Fibroblast of skin of right biceps (primary cell): ENCODE measurements at regions not wholly inside any gene's neighbourhood (a gene's known extent, or its start where the extent isn't known, plus 50 kb on each side); places are given as distances from the start of the nearest gene placed in this dataset.
"Not testable (repeated sequence)": the region's sequence is repeated elsewhere in the genome, so short reads cannot be mapped to it uniquely, and the experiment has no call there.

ENCODE experiments used
- DNase-seq: peaks from one replicate; pipeline ENCODE4 v3.0.0-alpha.2; 2013

DNA sequence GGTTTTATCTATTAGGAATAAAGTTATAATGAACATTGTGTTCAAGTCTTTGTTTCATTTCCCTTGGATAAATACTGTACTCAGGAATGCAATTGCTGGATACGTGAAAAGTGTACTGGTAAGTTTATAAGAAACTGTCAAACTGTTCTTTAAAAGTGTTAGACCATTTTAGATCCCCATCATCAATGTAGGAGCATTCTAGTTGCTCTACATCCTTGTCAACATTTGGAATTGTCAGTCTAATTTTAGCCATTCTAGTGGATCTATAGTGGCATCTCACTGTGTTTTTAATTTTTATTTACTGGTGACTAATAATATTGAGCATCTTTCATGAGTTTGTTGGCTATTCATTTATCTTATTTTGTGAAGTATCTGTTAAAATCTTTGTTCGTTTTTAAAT lies 354.0 kb upstream of the NRP1 start:
- no peak for DNase-seq

DNA sequence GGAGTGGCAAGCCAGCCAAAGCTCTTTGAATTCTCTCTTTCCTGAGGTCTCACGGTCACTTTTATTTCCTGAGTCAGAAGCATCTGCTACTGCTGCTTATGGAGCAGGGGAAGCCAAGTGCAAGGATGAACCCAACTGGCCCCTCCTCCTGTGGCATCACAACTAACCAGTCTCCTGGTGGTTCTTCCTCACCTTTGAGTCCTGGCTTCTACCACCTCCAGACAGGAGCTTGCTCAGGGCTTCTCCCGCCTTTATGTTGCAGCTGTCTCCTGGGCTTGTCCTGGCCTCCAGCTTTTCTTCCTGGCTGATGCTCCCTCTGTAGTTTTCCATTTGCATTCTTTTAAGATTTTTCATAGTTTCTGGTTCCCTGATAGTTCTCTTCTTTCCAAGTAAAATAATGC lies 349.7 kb upstream of the NRP1 start:
- peak; percentile 42 for DNase-seq

DNA sequence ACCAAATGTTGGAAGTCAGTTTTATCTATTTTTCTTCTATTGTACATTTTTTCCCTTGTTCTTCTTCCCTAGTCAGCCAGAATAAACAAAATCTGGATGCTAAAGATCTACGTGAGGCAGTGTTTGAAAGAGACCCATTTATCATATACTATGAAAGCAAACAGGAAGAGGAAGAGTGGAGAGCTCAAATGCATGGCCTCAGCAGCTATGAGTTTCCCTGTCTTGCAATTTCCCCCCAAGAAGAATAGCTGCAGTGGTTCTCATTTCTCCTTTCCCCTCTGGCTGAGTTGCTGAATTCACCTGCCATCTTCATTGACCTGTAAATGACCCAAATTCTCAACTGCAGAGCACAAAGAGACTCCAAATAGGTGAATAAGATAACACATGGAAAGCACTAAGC lies 347.1 kb upstream of the NRP1 start:
- DNase-seq, result no peak

DNA sequence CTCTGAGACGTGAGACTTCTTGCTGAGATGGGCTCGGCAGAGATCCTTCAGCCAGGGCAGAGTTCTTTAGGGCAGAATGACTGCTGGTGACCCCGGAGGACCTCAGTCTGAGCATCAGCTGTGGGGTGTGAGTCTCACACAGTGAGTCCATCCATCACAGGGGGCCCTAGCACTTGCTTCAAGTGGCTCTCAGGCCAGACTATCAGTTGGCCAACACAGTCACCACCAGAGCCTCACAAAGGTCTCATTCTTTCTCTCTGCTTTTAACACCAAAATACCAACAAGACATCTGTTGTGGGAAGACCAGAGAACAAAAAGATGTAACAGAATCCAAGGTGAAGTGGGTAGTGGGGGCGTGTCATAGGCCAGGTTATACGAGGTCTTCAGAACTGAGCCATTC lies 345.6 kb upstream of the NRP1 start:
- DNase-seq, result no peak

DNA sequence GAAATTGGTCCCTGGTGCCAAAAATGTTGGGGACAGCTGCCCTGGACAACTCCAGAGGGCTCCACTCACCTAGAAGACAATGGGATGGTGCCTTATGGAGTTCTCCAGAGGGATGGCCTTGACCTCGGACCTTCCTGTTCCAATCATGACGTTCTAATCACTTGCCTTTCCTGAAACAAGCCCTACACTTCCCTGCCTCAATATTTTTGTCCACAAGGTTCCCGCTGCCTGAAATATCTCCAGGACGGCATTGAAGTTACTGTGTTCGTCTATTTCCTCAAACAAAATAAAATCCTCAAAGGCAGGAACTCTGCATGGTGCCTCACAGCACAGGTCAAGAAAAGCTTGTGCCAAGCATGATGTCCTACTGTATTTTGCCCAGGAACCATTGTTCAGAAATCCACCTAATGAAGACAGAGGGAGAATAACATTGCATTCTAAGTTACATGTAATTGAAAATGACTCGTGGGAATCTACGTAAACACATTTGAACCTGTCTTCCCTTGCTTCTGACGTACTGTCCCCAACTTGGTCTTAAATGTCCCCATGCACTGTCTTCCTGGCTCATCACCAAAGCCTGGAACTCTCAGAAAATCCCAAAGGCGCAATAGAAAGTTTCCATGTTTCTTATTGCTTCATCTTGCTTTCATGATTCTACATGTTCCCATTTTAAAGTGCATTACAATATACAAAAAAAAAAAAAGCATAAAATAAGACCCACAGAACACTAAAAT lies 342.3 kb upstream of the NRP1 start:
- DNase-seq, result no peak

DNA sequence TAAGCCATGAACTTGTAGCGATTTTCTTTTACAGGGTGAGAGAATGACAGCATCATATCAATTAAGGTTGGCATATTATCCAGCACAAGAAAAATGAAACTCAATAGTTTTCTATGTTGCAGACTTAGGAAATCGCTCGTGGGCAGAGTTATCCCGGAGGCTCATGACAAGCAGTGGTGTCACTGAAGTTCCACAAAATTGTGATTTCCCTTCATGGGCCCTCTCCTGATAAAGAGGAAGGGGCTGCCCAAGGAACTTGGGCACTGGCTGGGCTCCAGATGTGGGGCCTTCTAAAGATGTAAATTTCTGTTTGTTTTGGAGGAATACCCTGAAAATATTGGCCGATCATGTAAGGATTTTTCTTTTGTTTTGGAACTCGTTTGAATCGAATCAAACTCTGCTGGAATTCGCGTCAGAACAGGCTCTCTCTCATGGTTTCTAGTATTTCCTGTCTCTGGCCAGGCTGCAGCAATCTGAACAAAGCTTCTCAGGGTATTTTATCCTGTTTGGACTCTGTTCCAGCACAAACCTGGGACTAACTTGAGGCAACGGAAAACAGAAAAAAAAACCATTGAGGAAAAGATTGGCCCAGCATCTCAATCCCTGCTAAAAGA lies 340.6 kb upstream of the NRP1 start:
- no peak for DNase-seq

DNA sequence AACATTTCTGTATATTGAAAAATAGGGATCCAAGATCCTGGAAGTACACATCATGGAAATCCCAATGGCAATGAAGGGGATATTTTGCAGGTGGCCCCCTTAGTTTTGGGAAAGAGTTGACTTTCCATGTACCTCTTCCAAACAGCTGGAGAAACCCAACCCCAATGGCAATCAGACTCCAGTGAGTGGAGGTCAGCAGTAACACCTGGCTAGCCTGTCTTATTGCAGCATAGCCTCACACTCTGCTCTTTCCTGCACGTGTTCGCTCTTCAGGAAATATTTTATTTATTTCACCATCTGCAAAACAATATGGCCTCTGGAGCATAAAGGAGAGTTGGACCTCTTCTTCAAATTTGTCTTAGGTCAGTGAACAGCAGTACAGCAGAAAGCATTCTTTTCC lies 340.0 kb upstream of the NRP1 start:
- DNase-seq, result no peak

DNA sequence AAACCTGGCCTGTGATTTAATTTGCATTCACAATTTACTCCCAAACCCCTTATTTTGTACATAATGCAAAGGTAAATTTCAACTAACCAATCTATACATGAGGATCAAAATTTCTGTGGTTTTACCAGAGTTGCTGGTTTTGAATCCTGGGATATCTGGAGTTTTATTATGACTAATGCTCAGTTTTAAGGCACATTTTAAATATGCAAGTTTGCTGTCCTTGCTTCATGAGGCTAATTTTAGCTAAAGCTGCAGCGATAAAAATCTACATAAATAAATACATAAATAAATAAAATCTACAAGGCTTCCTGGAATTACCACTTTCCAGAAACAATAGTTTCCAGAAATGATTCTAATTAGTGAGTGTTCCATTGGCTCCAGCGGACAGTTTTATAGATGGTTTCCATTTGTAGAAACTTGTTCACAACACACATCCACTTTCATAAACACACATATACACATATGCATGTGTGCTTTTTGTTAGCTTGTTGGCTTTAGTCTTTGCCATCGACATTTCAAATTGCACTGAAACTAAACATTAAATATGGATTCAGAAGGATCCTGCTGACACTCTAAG lies 339.5 kb upstream of the NRP1 start:
- no peak for DNase-seq

DNA sequence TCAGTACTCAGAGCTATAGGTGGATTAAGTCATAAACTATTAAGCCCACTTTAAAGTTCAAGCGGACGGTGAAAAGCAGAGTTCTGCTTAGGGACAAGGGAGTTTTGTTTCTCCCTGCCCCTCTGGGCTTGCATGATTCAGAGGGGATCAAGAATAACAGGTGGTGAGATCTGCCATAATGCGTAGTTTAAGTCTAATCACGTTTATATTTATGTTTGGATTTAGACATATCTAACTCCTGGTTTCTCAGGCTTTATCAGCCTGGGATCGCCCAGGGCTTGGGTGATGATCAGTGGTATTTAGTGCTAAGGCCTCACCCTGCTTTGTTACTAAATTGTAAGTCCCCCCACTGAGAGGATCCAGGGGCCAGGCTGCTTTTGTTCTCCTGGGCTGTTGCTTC lies 335.4 kb upstream of the NRP1 start:
- no peak for DNase-seq

DNA sequence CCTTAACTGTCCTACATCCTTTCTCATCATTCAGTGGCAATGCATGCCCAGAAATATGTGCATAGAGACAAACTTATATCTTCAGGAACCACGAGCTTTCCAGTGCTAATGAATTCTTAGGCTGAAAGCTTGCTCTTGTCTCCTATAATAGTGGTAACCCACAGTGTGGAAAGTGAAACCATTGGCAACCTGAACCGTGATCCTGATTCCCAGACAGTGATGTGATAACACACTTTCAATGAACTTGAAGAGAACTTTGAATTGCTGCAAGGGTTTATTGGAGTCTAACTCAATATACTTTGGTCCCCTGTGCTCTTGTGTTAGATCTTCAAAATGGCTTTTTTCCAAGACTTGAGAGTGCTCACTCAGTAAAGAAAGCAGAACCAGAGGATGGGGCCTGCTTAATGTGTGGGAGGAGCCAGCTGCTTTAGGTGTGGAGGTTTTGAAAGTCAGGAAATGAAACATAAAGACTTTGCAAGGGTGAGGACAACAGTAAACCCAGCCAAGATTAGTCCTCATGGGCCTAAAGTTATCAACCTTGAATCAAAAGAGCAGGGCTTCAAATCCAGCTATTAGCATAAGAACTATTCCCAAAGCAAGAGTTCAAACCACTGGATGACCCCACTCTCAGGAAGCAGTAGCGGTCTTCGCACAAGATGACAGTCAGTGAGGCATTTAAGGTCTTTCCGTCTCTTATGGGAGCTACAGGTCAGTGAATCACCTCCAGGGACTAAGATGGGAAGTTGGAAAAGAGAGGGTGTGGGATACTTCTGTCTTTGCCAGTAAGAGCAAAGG lies 332.4 kb upstream of the NRP1 start:
- no peak for DNase-seq

DNA sequence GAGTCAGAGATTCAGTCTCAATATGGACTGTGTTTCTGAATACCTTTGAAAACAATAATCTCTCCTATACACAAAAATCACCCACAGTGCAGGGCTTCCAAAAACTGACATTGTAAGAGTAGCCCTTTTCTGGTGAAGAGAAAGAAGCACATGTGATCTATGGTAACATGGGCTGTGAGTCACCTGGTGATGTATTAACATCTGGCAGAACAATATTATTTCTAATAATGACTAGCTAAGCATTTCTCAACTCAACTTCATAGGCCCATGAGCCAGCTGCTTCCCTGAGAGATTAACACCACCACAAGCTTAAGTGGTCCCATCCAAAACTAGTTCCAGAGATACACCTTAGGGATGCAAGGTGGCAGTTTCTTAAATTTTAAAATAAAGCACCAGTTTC lies 331.0 kb upstream of the NRP1 start:
- no peak for DNase-seq

DNA sequence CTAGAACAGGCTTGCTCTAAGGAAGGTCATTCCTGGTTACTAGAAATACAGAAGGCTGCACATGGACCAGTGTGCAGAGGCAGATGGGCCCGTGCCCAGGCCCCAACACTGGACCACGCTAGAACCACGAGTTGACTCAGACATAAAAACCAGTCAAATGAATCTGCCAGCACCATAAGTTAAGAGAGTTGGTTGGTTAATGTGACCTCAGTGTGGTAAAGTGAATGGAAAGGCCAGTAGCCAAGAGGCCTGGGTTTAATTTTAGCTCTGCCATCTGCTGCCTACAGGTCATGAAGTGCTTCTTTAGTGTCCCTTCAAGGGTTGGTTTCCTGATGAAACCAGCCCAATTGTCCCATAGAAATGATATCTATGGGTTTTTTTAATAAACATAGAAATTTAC lies 329.6 kb upstream of the NRP1 start:
- DNase-seq, result no peak

DNA sequence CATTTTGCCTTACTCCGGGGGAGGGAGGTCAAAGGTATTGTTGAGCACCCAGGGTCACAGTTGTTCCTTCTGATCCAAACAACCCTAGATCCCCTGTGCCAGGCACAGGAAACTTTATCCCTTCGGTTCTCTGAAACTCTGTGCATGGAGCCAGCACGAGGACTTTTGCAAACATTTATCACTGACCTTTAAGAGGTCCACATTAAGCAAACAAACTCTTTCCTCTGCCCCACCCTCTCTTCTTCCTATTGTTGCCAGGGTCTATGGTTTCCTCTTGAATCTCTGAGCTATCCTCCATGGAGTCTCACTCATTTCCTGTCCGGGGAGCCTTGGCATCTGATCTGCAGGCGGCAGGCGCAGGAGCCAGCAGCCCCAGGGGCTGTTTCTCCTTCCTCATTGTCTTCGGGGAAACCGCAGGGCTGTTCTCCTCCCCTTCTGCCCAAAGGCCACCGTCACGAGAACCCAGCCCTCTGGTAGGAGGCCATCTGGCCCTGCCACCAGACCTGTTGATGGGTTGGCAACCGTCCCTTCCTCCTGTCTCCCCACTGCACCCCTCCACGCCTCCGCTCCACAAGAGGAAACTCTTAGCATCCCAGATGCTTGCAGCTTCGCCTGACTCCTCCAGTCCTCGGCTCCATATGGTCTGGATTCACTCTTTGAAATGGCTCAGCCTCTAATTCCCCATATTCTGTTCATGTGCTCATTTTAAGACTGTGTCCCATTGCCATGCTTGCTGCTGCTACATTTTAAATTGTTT lies 327.3 kb upstream of the NRP1 start:
- DNase-seq, result peak; percentile 72

DNA sequence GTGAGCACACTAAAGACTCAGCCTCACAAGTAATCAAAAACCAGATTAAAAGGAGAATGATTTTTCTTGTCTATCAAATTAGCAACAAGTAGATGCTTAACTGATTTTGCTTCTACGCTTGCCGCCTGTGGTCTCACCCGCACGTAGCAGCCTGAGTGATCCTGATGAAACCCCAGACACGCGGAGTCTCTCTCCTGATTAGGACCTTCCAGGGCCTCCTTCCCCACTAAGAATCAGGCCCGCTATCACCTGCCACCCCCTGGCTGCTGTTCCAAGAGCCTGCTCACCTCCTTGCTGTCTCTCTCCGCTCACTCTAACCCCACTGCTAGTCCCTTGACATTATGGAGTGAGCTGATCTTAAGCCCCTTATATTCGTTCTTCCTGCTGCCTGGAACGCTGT lies 325.9 kb upstream of the NRP1 start:
- DNase-seq, result no peak

DNA sequence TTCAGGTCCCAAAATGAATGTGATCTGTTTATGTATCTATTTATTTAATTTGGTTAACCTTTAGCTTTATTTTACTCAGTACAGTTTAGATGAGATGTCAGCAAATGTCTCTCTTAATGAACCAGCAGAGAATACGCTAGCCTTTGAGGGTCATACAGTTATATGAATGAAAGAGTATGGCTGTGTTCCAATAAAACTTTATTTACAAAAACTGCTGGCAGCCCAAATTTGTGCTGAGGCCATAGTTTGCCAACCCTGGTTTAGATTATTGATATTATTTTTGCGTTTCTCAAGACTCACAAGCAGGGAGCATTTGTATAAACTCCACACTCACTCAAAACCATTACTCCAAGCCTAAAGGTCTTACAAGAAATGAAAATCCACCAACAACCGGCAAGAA lies 323.4 kb upstream of the NRP1 start:
- DNase-seq, result no peak

DNA sequence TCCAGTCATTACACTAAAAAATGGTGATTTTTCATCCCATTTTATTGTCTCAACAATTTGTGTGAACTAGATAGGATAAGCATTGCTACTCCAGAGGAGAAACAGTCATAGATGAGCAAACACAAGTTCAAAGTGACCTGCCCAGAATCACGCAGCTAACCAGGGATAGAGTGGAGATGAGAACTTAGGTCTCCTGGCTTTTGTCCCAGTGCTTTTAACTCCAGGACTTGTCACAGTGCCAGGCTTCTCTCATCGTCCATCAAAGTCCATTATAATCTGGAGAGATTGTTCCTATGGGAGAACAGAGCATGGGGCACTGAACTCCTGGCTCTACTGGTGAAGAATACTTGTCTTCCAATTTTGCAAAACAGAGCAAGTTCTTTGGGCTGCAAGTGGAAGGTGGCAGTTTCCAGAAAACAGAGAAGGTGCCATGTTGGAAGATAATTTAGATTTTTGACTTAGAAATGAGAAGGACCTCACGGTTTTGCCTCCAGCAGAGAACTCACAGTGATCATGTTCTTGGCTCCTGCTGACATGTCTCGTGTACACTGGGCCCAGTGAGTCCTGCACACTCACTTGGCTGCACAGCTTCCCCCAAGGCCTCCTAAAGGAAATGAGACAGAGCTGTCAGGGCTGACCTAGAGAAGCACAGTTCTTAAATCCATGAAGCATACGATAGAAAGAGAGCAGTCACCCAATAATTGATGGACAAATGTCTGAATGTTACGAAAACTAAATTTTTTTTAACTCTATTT lies 322.9 kb upstream of the NRP1 start:
- DNase-seq, result peak; percentile 68

DNA sequence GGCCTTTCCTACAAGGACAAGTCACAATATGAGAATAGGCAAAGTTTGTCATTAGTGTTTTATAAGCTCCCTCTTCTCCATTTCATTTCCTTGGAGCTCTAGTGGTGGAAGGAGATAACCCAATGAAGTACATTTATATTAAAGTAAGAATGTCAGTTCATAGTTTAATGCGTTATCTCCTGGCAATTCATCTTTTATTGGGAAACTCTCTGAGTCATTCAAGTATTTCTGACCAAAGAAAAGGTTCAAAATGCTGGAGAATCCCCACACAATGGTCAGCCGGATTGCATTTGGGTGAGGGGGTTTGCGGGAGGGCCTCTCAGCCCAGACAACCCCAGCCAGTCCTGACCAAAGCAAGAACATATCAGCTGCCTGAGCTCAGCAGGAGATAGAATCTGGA lies 321.5 kb upstream of the NRP1 start:
- DNase-seq, result no peak

DNA sequence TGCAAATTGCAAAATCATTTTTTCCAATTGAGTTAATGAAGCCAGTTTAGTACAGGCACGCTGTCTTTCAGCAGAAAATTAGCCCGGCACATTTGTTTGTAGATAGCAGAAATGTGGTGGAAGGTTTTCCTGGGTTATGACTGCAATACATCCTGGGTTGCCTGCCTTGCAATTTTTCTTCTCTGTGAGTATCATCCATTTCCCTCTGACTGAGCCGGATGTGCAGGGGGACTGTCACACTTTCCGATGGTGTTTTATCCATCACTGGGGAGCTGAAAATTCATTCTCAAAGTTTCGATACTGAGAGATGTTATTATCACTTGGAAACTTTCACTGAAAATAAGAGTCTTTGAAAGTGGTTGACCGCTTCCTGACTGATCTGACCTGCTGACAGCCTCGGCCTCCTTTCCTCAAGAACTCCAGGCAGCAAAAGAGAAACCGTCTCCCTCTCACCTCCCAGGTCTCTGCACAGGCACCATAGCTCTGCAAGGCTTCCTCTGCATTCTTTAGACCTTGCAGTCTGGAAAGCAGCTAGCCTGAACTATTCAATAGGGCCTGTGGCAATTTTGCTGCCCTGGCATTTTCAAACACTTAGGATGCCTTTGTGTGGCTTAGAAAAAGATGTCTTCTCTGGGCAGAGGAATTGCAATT lies 320.8 kb upstream of the NRP1 start:
- no peak for DNase-seq

DNA sequence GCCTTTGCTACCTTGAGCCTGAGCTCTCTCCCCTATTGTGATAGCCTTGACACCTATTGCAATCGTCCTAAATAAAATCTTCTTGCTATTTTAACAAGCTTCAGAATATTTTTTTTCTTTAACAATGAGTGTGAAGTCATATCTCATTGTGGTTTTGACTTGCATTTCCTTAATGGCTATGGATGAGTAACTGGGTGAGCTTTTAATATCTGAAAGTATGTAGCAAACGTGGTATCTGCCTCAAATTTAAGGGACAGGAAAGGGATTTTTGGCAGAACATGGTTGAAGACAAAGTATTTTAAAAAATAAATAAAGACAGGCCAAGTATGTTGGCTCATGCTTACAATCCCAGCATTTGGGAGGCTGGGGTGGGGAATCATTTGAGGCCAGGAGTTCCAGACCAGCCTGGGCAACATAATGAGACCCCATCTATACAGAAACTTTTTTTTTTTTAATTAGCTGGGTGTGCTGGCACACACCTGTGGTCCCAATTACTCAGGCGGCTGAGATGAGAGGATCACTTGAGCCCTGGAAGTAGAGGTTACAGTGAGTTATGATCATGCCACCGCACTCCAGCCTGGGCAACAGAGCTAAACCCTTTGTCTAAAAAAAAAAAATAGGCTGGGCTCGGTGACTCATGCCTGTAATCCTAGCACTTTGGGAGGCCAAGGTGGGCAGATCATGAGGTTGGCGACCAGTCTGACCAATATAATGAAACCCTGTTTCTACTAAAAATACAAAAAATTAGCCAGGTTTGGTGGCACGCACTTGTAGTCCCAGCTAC lies 319.3 kb upstream of the NRP1 start:
- DNase-seq, result peak; percentile 95

DNA sequence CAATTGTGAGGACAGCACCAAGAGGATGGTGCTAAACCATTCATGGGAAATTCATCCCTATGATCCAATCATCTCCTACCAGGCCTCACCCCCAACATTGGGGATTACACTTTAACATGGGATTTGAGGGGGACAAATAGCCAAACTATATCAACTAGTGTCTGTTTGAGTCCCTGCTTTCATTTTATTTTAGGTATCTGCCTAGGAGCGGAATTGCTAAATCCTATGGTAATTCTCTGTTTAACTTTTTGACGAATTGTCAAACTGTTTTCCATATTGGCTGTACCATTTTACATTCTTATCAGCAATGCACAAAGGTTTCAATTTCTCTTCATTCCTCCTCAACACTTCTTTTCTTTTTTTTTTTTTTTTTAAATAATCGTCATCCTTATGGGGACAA lies 318.4 kb upstream of the NRP1 start:
- DNase-seq, result no peak

DNA sequence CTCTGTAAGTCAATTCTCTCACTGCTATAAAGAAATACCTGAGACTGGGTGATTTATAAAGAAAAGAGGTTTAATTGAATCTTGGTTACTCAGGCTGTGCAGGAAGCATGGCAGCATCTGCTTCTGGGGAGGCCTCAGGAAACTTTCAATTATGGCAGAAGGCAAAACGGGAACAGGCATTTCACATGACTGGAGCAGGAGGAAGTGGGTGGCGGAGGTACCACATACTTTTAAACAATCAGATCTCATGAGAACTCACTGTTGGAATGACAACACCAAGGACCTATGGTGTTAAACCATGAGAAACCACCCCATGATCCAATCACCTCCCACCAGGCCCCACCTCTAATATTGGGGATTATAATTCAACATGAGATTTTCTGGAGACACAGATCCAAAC lies 315.7 kb upstream of the NRP1 start:
- not testable (repeated sequence) for DNase-seq
